GM19239 (cell line): ENCODE measurements at regions not wholly inside any gene's neighbourhood (a gene's known extent, or its start where the extent isn't known, plus 50 kb on each side); places are given as distances from the start of the nearest gene placed in this dataset.

Source experiments
- DNase-seq: peaks from one replicate; pipeline ENCODE4 v3.0.0; 2011; ENCODE audit warnings: low spot score; ENCODE audit not compliant: insufficient read length
- FAIRE-seq: peaks from 2 replicates; lab custom pipeline; 2011; peaks lifted over from hg19 to GRCh38; lab: Jason Lieb, UNC

DNA sequence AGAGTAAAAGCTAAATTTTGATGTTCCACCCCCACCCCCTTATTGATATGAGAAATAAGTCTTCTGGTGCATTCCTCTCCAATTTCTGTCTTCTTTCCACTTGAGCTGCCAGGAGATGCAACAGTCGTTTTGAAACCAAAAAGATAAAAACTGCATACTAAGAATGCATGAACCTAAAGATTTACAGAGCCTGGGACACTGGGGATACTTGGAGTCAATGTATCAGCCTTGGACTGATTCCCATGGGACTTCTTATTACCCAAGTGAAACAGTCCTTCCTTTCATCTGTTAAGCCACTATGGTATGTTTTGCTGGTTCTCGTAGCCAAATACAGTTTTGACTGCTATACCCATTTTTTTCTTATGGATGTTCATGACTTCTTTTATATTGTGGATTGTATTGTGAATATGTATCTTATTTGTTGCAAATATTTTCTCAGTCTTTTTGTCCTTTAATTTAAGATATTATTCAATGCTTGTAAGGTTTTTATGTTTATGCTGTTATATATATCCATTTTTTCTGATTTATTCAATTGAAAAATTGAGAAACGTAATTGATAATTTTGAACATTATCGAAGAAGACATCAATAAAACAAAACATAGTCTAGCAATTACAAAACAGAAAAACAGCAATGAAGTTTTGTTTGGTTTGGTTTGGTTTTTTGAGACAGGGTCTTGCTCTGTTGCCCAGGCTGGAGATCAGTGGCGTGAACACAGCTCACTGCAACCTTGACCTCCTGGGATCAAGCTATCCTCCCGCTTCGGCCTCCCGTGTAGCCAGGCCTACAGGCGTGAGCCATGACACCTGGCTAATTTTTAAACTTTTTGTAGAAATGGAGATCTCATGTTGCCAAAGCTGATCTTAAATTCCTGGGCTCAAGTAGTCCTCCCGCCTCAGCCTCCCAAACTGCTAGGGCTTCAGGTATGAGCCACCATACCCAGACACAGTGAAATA, 85.4 kb upstream of the ETV6 start:
- FAIRE-seq = peak; percentile 82
- DNase-seq = no peak

DNA sequence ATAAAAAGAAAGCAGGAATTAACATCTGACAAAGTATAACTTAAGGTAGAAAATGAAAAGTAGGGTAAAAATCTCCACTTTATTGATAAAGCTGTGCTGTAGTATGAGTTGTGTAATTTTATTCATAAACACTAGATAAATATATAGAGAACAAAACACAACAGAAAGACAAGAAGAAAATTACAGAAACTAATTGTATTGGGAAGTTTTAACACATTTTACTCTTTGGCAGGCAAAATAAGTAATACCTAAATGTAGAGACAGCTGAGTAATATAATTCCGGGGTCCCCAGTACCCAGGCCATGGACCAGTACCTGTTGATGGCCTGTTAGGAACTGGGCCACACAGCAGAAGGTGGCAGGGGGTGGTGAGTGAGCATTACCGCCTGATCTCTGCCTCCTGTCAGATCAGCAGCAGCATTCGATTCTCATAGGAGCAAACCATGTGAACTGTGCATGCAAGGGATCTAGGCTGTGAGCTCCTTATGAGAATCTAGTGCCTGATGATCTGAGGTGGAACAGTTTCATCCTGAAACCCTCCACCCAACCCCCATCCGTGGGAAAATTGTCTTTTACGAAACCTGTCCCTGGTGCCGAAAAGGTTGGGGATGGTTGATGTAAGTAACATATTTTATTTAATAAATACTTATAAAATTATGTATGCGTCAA, 84.4 kb upstream of the ETV6 start:
- no peak for DNase-seq
- peak; percentile 79 for FAIRE-seq

DNA sequence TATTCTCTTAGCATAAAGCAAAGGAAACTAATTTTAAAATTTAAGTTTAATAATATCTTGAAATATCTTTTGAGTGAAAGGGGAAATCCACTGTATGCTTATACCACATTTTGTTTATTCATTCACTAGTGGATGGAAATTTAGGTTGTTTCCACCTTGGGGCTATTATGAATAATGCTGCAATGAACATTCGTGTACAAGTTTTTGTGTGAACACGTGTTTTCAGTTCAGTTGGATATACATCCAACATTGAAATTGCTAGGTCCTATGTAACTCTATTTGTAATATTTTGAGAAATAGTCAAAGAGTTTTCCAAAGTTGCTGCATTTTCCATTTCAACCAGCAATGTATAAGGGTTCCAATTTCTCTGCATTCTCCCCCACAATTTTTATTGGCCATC, 83.7 kb upstream of the ETV6 start:
- DNase-seq (no peak), FAIRE-seq (peak; percentile 23)

DNA sequence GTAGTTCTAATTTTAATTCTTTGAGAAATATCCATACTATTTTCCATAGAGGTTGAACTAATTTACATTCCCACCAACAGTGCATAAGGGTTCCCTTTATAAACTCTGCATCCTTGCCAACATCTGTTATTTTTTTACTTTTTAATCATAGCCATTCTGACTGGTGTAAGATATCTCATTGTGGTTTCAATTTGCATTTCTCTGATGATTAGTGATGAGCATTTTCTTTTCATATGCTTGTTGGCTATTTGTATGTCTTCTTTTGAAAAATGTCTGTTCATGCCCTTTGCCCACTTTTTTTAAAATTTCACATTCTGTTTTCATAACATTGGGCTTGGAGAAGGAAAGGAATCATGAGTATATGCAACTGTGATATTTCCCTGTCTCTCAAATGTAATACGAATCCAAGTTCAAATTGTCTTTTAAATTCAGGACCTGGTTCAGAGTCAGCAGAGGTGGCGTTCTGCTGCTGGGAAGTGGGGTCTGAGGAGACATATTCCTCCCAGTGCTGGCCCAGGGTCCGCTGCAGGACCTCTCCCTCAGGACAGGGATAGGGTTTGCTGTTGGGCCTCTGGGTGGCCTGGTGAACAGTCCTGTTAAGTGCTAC, 81.2 kb upstream of the ETV6 start:
- FAIRE-seq = peak; percentile 55
- DNase-seq = no peak

DNA sequence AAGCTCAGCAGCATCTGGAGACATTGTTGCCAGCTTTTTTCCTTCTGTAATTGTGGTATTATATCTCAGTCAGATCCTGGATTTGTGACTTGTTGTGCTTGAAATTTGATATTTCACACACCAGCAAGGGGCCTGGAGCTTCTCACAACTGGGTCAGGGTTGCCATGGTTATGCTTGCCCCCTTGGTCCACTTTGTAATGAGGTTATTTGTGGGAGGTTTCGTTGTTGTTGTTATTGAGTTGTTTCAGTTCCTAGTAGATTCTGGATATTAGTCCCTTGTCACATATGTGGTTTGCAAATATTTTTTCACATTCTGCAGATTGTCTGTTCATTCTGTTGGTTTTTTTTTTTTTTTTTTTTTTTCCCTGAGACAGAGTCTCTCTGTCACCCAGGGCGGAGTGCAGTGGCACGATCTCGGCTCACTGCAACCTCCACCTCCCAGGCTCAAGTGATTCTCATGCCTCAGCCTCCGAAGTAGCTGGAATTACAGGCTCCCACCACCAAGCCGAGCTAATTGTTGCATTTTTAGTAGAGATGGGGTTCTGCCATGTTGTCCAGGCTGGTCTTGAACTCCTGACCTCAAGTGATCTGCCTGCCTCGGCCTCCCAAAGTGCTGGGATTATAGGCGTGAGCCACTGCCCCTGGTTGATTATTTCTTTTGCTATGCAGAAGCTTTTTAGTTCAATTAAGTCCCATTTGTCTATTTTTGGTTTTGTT, 80.6 kb upstream of the ETV6 start:
- DNase-seq (no peak), FAIRE-seq (peak; percentile 98)

DNA sequence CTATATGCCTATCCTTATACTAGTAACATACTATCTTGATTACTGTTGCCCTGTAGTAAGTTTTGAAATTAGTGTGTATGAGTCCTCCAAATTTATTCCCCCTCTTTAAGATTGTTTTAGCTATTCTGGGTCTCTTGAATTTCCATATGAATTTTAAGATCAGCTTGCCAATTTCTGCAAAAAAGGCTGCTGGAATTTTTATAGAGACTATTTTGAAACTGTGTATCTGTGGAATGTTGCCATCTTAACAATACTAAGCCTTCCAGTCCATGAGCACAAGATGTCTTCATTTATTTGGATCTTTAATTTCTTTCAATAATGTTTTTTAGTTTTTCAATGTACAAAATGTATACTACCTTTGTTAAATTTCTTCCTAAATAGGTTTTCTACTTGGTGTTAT, 79.8 kb upstream of the ETV6 start:
- FAIRE-seq (no peak), DNase-seq (no peak)

DNA sequence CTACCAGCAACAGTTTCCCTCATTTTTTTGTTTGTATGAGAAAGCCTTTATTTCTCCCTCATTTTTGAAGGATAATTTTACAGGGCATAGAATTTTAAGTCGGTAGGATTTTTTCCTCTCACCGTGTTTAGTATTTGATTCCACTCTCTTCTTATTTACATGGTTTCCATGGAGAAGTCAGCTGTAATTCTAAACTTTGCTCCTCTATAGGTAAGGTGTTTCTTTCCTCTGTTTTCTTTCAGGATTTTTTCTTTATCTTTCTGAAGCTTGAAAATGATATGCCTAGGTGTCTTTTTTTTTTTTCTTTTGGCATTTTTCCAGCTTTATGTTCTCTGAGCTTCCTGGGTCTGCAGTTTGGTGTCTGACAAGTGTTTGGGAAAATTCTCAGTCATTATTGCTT, 75.6 kb upstream of the ETV6 start:
- FAIRE-seq (no peak), DNase-seq (no peak)

DNA sequence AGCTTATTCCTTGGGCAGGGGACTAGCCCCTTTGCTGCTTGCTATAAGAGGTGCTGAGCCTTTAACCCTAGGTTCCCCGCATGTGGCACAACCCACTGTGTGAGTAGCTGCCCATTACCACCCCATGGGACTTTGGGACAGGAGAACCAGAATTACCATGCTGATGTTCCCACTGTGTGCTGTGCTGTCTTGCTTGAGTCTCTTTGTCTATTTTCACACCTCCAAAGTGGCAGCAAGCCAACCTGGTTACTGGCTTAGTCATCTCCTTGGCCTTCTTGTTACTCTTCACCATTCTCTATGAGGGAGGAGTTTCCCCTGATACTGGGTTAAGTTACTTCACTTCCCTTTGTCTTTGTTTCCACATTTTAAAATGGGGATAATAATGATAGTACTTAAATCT, 73.4 kb upstream of the ETV6 start:
- no peak for FAIRE-seq
- no peak for DNase-seq

DNA sequence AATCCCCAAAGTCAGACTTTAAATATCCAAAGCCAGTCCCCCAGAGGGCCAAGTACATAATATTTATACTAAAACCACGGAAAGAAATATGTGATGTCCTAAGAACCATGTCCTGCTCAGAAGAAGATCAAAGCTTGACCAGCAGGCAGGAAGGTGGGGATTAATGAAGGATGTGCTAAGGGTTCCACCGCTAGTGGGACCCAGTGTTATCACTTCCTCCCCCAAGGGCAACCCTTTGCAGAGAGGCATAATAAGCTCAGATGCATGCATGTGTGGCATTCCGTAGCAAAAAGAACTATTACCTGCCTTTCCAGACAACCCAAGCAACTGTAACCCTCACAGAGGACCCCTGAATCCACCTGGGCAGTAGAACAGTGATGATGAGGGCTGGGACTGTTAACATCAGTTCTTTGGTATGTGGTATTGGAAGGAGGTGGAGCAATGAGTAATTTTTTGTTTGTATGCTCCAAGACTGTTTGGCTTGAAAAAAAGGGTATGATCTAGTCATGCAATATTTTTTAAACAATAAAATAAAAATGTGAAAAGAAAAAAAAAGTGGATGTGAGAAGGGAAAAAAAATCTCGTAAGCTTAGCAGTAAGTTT, 71.7 kb upstream of the ETV6 start:
- DNase-seq = no peak
- peak; percentile 60 for FAIRE-seq

DNA sequence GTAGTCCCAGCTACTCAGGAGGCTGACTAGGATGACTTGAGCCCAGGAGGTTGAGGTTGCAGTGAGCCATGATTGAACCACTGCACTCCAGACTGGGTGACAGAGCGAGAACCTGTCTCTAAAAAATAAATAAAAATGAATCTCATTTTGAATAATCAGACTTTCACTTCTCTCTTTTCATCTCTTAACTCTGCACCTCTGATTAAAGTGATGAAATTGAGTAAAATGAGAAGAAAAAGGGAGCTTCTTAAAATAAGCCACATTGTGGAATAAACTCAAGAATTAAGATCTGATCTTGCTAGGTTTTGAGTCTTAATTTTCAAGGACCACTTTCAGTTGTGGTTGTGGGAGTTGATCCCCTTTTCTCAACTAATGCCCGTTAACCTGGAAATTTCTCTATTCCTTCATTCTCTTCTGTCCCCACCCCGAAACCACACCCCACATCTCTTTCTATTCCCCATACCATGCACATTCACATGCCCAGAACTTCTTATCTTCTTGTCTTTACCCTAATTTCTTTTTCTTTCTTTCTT, 70.9 kb upstream of the ETV6 start:
- FAIRE-seq (peak; percentile 90), DNase-seq (no peak)

DNA sequence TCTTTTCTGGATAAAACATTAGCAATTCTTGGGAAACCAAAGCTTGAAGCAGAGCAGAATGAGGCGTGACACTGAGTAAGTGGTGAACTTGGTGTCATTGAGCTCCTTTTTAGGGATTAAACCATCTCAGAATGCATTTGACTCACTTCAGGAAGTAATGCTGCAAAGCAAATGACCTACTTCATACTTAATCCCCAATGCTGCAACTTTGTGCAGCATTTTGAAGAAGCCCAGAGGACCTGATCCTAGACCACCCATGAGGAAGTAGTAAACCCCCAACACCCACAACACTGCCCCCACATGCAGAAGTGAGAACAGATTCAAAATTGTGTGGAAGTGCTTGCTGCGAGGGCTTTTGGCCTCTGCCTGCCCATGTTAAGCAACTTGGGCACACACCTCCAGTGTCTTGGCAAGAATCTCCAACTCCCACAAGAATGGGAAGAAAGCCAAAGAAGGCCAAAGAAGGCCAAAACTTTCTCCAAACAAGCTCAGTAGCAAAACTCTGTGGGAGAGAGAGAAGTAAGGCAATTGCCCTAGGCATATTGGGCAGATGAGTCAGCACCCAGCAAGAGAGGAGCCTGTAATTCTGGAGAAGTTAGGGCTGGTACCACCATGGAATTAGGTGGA, 69.2 kb upstream of the ETV6 start:
- FAIRE-seq (peak; percentile 88), DNase-seq (no peak)

DNA sequence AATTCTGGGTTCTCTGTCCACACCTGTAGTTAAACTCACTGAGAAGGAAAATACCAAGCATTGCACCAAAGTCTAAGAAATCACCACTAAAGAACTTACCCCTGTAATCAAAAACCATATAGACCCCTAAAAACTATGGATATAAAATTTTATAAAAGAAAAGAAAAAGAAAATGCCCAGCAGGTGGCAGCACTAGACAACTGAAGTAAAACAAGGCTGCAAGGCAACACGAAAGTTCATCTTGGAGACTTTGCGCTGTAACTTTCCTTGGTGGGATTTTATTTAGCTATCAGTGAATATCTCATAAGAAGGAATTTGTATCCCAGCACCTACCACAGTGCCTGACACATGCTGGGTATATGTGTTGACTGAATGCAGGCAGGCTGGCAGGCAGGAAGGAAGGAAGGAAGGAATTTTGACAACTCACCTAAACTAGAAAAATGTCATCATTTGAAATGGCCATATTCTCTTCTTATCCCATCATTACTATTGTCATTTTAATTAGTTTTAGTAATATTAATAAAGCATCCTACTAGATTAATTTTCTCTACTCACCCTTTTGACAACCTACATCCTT, 68.2 kb upstream of the ETV6 start:
- FAIRE-seq (peak; percentile 94), DNase-seq (no peak)

DNA sequence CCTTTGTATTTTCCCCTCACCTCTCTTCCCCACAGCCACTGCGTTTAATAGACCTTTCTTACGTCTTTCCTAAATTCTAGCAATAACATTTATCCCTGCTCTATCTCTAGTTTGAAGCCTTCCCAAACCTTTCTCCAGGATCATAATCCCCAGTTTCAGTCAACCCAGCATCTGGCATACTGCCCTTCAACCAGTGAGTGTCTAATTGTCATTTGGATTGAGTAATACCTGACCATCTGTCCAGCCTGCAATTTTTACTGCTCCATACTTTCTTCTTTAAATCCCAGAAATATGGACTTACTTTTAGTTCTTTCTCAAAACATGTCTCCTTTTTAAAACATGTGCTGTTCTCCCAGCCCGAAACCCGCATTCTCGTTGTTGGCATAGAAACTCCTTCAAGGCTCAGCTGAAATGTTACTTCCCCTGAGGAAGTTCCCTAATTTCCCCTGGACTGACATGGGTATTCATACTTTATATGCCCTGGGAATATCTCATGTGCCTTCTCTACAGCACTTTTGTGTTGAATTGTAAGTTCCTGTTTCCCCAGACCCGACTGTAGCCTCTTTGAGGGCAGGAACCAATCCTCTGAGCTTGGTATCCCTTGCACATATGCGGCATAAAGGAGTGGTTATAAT, 65.1 kb upstream of the ETV6 start:
- FAIRE-seq = no peak
- DNase-seq = no peak

DNA sequence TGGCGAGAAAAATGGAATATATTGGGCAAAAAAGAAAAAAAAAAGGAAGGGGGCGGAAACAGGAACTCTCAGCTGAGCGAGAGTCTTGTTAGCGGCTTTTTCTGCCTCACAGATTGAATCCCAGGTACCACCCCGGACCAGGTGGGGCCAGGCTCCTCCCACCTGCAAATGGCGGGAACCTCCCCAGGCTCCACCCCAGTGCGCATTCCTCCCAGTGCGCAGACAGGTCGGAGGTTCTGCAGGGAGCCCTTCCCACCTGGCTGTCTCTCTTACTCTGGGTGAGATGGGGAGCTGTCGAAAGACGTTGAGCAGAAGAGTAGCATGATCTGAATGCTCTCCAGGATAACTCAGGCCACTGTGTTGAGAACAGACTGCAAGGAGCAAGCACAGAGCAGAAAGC, 57.0 kb upstream of the ETV6 start:
- FAIRE-seq (no peak), DNase-seq (no peak)

DNA sequence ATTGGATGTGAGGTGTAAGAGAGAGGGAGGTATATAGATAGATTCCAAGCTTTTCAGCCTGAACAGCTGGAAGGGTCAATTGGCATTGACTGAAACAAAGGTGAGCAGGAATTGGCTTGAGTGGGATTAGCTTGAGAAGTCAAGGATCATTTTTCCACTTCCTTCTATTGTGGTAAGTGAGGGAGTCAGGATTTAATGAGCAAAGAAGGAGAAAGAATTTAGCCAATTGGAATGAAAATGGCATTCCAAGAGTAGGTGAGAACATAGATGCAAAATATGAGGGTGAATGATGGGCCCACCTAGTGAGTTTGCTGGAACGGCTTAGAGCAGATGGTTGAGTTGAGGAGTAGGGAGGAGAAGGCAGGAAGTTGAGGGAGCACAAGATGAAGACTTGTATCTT, 56.5 kb upstream of the ETV6 start:
- FAIRE-seq = no peak
- no peak for DNase-seq

DNA sequence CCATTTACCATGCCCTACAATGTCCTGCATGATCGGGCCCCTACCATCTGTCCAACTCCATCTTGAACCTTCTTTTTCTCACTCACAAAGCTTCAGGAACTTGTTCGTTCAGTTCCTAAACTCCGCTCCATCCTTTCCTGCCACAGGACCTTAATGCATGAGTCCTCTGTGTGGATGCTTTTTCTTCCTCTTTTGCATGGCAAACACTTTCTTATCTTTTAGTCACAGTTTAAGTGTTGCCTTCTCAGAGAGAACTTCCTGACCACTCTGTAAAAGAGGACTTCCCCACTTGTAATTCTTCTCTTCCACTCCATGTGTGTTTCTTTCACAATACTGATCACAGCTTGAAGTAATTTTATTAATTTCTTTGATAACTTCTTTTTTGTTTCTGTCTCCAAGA, 54.4 kb upstream of the ETV6 start:
- DNase-seq (no peak), FAIRE-seq (no peak)

DNA sequence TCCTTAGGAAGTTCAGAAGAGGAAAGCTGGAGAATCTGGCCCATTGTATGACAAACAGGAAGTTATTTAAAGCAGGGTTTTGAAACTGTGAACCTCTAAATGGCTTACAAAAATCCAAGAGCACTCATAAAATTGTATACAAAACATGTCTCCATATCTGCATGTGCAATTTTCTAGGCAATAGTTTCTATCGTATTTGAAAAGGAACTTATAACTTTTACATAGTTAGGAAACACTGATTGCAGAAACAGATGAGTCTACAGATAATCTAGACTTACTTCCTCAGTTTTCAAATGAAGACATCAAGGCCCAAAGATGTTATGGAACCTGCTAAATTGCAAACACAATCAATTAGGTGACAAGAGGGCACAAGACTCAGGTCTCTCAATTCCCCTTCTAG, 53.3 kb upstream of the ETV6 start:
- no peak for DNase-seq
- no peak for FAIRE-seq

DNA sequence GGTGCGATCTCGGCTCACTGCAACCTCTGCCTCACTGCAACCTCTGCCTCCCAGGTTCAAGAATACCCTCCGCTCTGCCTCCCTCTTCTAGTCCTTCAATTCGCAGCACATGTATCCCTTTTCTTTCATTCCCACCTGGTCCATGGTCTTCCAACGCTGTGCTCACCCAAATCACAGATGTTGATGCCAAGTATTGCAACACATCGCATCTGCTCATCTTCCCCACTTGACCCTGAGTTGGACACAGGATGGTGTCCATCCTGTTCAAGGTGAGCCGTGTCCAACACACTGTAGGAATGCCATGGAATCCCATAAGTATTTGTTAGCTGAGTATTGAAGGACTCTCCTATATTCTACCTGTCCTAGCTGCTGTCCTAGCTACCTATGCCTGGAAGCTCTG, 50.6 kb upstream of the ETV6 start:
- no peak for DNase-seq
- FAIRE-seq = no peak
